Gastrocnemius medialis (tissue), 4 donors: ENCODE measurements at regions not wholly inside any gene's neighbourhood (a gene's known extent, or its start where the extent isn't known, plus 50 kb on each side); places are given as distances from the start of the nearest gene placed in this dataset.

Experiments
- ATAC-seq, 2 donors: fragments of 150-250 bp; one replicate each; pipeline ENCODE4 v1.9.1; 2016
- DNase-seq, 2 donors: peaks; one replicate each; pipeline ENCODE4 v3.0.0-alpha.2; 2019
- H3K27ac ChIP-seq, 4 donors: fragments of 200-600 bp; sonication (generic); 1 replicate in 1 of 4; 2 replicates in 3 of 4; pipeline ENCODE4 v1.5.1; 2016 to 2018; ENCODE audit warnings: mild to moderate bottlenecking in 2 of 4, moderate library complexity in 1 of 4
- H3K27me3 ChIP-seq, 3 donors: fragments of 200-600 bp; sonication (generic) in 2 of 3; 1 replicate in 1 of 3; 2 replicates in 2 of 3; pipeline versions ENCODE4 v1.5.1 to v1.6.0; 2016 to 2019; ENCODE audit warnings: mild to moderate bottlenecking in 1 of 3, moderate library complexity in 1 of 3
- H3K36me3 ChIP-seq, 2 donors: fragments of 200-600 bp; sonication (generic) in 1 of 2; one replicate each; pipeline ENCODE4 v1.5.1; 2017 to 2018
- H3K4me1 ChIP-seq, 2 donors: fragments of 200-600 bp; sonication (generic) in 1 of 2; one replicate each; pipeline ENCODE4 v1.5.1; 2016 to 2017; ENCODE audit warnings: mild to moderate bottlenecking in 2 of 2
- H3K4me3 ChIP-seq, 4 donors: fragments of 200-600 bp; sonication (generic) in 3 of 4; 1 replicate in 1 of 4; 2 replicates in 3 of 4; pipeline ENCODE4 v1.5.1; 2016 to 2019; ENCODE audit warnings: mild to moderate bottlenecking in 2 of 4
- H3K9me3 ChIP-seq, 3 donors: fragments of 200-600 bp; sonication (generic) in 2 of 3; 1 replicate in 1 of 3; 2 replicates in 2 of 3; pipeline ENCODE4 v1.5.1; 2016 to 2019
- POLR2A ChIP-seq, 2 donors: fragments of 450-650 bp; IDR thresholded peaks; one replicate each; pipeline ENCODE4 v1.6.1; 2017; ENCODE audit warnings: antibody characterized with exemption in 2 of 2, mild to moderate bottlenecking in 2 of 2, moderate library complexity in 2 of 2
- in situ Hi-C, 4 donors: fragments of 200-750 bp; cut with MboI; loops; one replicate each; pipeline versions ENCODE4 v1.15.0 to v1.8.0; 2017; ENCODE audit warnings: low sequenced_read_pairs in 4 of 4
- intact Hi-C: fragments of 100-400 bp; cut with DNase I; formaldehyde crosslinking; loops from one replicate; pipeline ENCODE4 v1.15.1; 2023; ENCODE audit warnings: low total_unique reads
- TF ChIP-seq, protein P1 (sequence below), 5 experiments: fragments of 450-650 bp in 3 of 5; fragments of 200-600 bp in 2 of 5; sonication (generic) in 2 of 5; IDR thresholded peaks in 4 of 5; conservative IDR thresholded peaks in 1 of 5; 1 replicate in 4 of 5; 2 replicates in 1 of 5; pipeline ENCODE4 v1.5.1; 2016 to 2019; ENCODE audit warnings: antibody characterized with exemption in 5 of 5, mild to moderate bottlenecking in 3 of 5, moderate library complexity in 3 of 5

DNA sequence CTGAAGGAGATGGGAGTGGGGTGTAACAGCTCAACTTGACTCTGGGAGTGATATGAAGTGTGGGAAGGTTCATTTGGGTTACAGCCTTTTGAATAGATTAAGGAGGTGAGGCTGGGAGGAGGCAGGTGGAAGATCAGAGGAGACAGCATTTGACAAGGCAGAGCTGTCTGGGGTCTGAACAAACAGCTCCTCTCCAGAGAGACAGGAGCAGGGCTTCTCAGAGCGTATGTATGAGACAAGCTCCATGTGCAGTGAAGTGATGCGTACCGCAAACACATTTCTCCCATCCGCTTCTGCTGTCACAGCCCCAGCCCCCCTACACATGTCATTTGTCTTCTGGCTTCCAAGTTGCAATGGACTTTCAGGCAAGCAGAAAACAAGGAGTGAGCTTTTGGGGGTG is 137.1 kb upstream of the E2F8 start:
- in situ Hi-C loops: no loop called here
- peaks cover 0 to 4% (median 0%) of the 10 kb centered on the region in 3 donors for H3K27me3 ChIP-seq

DNA sequence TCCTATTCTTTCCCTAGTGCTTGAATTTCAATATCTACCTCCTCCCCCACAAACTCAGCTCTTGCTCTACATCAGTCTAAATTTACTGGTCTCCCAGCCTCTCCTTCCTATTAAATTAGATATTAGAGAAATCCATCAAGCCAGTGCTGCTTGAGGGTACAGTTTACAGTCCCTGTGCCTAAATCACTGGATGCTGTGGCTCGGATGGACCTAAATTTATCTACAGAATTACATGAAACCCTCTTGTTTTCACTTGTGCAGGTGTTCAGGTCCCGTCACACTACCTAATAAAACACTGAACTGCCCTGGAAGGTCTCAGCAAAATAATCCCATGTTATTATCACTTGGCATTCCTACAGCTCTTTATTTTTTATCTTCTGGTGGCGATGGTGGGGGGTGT is 134.7 kb upstream of the E2F8 start:
- DNase-seq: no peak
- H3K4me3 ChIP-seq: no peak overlapping the region
- H3K27ac ChIP-seq: no peak overlapping the region
- no peaks in the 10 kb centered on the region for H3K36me3 ChIP-seq
- peaks cover 0 to 6% of the 10 kb centered on the region in 2 donors for H3K4me1 ChIP-seq
- TF ChIP-seq, protein P1, sequence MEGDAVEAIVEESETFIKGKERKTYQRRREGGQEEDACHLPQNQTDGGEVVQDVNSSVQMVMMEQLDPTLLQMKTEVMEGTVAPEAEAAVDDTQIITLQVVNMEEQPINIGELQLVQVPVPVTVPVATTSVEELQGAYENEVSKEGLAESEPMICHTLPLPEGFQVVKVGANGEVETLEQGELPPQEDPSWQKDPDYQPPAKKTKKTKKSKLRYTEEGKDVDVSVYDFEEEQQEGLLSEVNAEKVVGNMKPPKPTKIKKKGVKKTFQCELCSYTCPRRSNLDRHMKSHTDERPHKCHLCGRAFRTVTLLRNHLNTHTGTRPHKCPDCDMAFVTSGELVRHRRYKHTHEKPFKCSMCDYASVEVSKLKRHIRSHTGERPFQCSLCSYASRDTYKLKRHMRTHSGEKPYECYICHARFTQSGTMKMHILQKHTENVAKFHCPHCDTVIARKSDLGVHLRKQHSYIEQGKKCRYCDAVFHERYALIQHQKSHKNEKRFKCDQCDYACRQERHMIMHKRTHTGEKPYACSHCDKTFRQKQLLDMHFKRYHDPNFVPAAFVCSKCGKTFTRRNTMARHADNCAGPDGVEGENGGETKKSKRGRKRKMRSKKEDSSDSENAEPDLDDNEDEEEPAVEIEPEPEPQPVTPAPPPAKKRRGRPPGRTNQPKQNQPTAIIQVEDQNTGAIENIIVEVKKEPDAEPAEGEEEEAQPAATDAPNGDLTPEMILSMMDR (IDR thresholded peaks at IDR 0.05 in 4 of 5, conservative IDR thresholded peaks at IDR 0.05 in 1 of 5): no peak
- TF ChIP-seq POLR2A (IDR thresholded peaks at IDR 0.05): no peak
- in situ Hi-C loops (no loop called here), intact Hi-C loops (no loop called here)
- no peaks in the 10 kb centered on the region for H3K27me3 ChIP-seq
- no peak for ATAC-seq
- H3K9me3 ChIP-seq: no peaks in the 10 kb centered on the region

More for the DNA sequence above, 137.1 kb upstream of the E2F8 start:
- no peaks in the 10 kb centered on the region for H3K9me3 ChIP-seq
- no peak for TF ChIP-seq POLR2A (IDR thresholded peaks at IDR 0.05)
- TF ChIP-seq, protein P1 (IDR thresholded peaks at IDR 0.05 in 4 of 5, conservative IDR thresholded peaks at IDR 0.05 in 1 of 5): no peak
- intact Hi-C loops: no loop called here
- H3K36me3 ChIP-seq: no peaks in the 10 kb centered on the region
- H3K4me3 ChIP-seq: no peak overlapping the region
- ATAC-seq (no peak), DNase-seq (no peak)
- H3K27ac ChIP-seq: no peak overlapping the region
- H3K4me1 ChIP-seq: no peaks in the 10 kb centered on the region

DNA sequence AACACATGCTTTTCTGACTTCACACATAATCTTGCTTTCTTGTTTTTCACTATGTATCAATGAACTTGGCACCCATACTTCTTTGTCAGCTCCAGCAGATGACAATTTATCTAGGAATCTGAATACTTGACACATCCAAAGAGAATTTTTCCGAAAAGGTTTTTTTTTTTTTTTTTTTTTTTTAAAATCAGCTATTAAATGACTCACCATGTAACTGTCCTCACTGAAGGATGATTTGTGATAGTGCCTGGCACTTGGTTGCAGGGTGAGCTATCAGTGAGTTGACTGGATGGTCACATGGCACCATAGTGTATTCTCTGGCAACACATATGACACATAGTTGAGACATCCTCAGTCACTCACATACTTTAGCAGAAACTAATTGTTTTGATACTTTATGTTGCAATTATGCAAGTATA is 133.4 kb upstream of the E2F8 start:
- Histone ChIP-seq H3K36me3 (no peaks in the 10 kb centered on the region), H3K27me3 (no peaks in the 10 kb centered on the region), H3K27ac (no peak overlapping the region), H3K9me3 (no peaks in the 10 kb centered on the region), H3K4me3 (no peak overlapping the region), H3K4me1 (peaks cover 7 to 19% of the 10 kb centered on the region in 2 donors)
- in situ Hi-C loops: no loop called here
- DNase-seq: peak in 1 of 2 donors; percentile 40
- intact Hi-C loops: no loop called here
- ATAC-seq: peak; percentile 46 to 58
- TF ChIP-seq, protein P1 (IDR thresholded peaks at IDR 0.05 in 4 of 5, conservative IDR thresholded peaks at IDR 0.05 in 1 of 5): no peak
- no peak for TF ChIP-seq POLR2A (IDR thresholded peaks at IDR 0.05)

DNA sequence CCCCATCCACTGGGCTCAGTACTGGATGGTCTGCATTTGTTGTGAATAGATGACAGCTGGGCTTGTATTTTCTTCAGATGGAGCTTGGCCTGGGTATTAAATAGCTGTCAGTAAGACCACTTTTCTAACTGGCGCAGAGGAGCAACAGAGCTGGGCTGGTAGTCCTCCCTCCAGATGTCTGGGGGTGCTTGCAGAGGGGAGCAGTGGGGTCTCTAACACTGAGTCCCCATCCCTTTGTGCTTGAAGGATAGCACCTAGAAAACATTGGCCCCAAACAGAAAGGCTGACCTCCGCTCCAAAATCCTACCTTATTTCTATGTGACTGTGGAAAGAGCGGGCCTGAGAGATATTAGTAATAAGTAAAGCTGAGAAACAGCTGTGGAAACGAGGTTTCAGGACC is 131.6 kb upstream of the E2F8 start:
- H3K4me3 ChIP-seq: no peak overlapping the region
- DNase-seq (no peak), ATAC-seq (no peak)
- H3K36me3 ChIP-seq: no peaks in the 10 kb centered on the region
- in situ Hi-C loops: no loop called here
- H3K4me1 ChIP-seq: peaks cover 9 to 32% of the 10 kb centered on the region in 2 donors
- intact Hi-C loops: no loop called here
- no peak for TF ChIP-seq POLR2A (IDR thresholded peaks at IDR 0.05)
- TF ChIP-seq, protein P1 (IDR thresholded peaks at IDR 0.05 in 4 of 5, conservative IDR thresholded peaks at IDR 0.05 in 1 of 5): no peak
- H3K9me3 ChIP-seq: no peaks in the 10 kb centered on the region
- H3K27me3 ChIP-seq: no peaks in the 10 kb centered on the region
- H3K27ac ChIP-seq: no peak overlapping the region
